ENCODE measurements at regions not wholly inside any gene's neighbourhood (a gene's known extent, or its start where the extent isn't known, plus 50 kb on each side); places are given as distances from the start of the nearest gene placed in this dataset.

DNA sequence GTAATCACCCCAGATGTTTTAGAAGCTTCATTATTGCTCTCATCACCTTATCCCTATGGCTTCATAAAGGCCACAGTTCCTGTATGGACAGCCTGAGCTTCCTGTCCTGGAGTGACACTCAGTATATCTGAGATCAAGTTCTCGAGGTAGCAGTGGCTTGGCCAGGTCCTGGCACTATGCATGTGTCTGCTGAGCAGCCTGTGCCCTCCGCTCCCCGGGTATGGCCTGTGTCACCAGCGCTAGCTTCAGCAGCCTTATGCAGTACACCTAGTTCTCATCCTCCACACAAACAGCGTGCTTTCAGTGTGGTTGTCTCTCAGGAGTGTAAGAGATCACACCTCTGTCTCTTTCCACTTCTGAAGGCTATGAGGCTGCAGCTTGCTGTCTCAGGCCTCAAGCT is 514.7 kb downstream of the DIRAS2 start:
- 94 to 96% methylated on average over 3 to 5 of the region's 5 CpGs for WGBS, 2 experiments (ENCODE audit: insufficient coverage in 1 of 2, insufficient read length in 1 of 2)
- Histone ChIP-seq H3K4me1 (ENCODE audit: control insufficient read depth, insufficient read depth, low read length) (no peaks in the 10 kb centered on the region), H3K4me3 (ENCODE audit: low read length) (no peak overlapping the region), H3K9ac (ENCODE audit: extremely low read depth, low read length, poor library complexity, severe bottlenecking) (no peak overlapping the region), H3K27ac (ENCODE audit: low read depth, low read length) (no peak overlapping the region), H3K27me3 (ENCODE audit: control insufficient read depth, insufficient read depth, low read length, poor library complexity, severe bottlenecking) (peaks cover 34% of the 10 kb centered on the region), H3K9me3 (ENCODE audit: control insufficient read depth, low read length) (no peaks in the 10 kb centered on the region), H3K36me3 (ENCODE audit: control insufficient read depth, insufficient read depth, low read length) (no peaks in the 10 kb centered on the region)
- no peak for DNase-seq
- Mint-ChIP-seq H3K4me1 (no peaks in the 10 kb centered on the region), H3K9me3 (peaks cover 9% of the 10 kb centered on the region), H3K27ac (no peak overlapping the region), H3K4me3 (no peak overlapping the region), H3K36me3 (ENCODE audit: low read depth) (no peaks in the 10 kb centered on the region), H3K27me3 (ENCODE audit: insufficient read depth) (peaks cover 7% of the 10 kb centered on the region)
- TF ChIP-seq CTCF (conservative IDR thresholded peaks at IDR 0.05): no peak

GRCh38 chr9:90128587-90129190 is 513.9 kb downstream of the DIRAS2 start:
- Mint-ChIP-seq H3K36me3 (ENCODE audit: low read depth) (no peaks in the 10 kb centered on the region), H3K9me3 (peaks cover 5% of the 10 kb centered on the region), H3K27me3 (ENCODE audit: insufficient read depth) (peaks cover 7% of the 10 kb centered on the region), H3K4me1 (no peaks in the 10 kb centered on the region), H3K4me3 (no peak overlapping the region), H3K27ac (no peak overlapping the region)
- Histone ChIP-seq H3K4me1 (ENCODE audit: control insufficient read depth, insufficient read depth, low read length) (no peaks in the 10 kb centered on the region), H3K27me3 (ENCODE audit: control insufficient read depth, insufficient read depth, low read length, poor library complexity, severe bottlenecking) (peaks cover 41% of the 10 kb centered on the region), H3K27ac (ENCODE audit: low read depth, low read length) (no peak overlapping the region), H3K4me3 (ENCODE audit: low read length) (no peak overlapping the region), H3K9ac (ENCODE audit: extremely low read depth, low read length, poor library complexity, severe bottlenecking) (no peak overlapping the region), H3K9me3 (ENCODE audit: control insufficient read depth, low read length) (no peaks in the 10 kb centered on the region), H3K36me3 (ENCODE audit: control insufficient read depth, insufficient read depth, low read length) (no peaks in the 10 kb centered on the region)
- 83 to 93% methylated on average over 1 to 7 of the region's 7 CpGs for WGBS, 2 experiments (ENCODE audit: insufficient coverage in 1 of 2, insufficient read length in 1 of 2)
- no peak for DNase-seq
- TF ChIP-seq CTCF (conservative IDR thresholded peaks at IDR 0.05): no peak

DNA sequence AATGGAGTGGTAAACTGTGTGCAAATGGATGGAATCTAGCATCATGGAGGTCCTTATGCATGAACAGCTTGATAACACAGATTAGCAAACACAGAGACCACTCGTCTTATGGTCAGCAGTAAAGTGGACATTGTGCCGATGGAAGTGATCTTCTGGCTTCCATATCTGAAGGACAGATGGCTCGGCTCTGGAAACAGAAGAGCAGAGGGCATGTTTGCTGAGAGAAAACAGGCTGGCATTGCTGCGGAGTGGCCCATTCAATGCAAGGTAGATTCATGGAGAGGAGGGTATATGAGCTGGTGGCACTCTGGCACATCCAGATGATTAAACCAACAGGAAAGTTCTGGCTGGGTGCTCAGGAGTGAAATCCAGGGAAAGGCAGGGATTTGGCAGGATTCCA is 513.2 kb downstream of the DIRAS2 start:
- no peaks in the 10 kb centered on the region for H3K36me3 ChIP-seq (ENCODE audit: control insufficient read depth, insufficient read depth, low read length)
- no peaks in the 10 kb centered on the region for H3K4me1 ChIP-seq (ENCODE audit: control insufficient read depth, insufficient read depth, low read length)
- H3K9ac ChIP-seq (ENCODE audit: extremely low read depth, low read length, poor library complexity, severe bottlenecking): no peak overlapping the region
- WGBS, 2 experiments (ENCODE audit: insufficient coverage in 1 of 2, insufficient read length in 1 of 2): 90 to 100% methylated on average over 3 to 4 of the region's 4 CpGs
- Mint-ChIP-seq H3K27ac (no peak overlapping the region), H3K9me3 (peaks cover under 1% of the 10 kb centered on the region), H3K4me3 (no peak overlapping the region), H3K27me3 (ENCODE audit: insufficient read depth) (peaks cover 13% of the 10 kb centered on the region), H3K36me3 (ENCODE audit: low read depth) (no peaks in the 10 kb centered on the region), H3K4me1 (no peaks in the 10 kb centered on the region)
- H3K9me3 ChIP-seq (ENCODE audit: control insufficient read depth, low read length): no peaks in the 10 kb centered on the region
- no peak overlapping the region for H3K27ac ChIP-seq (ENCODE audit: low read depth, low read length)
- no peak for TF ChIP-seq CTCF (conservative IDR thresholded peaks at IDR 0.05)
- DNase-seq: no peak
- H3K27me3 ChIP-seq (ENCODE audit: control insufficient read depth, insufficient read depth, low read length, poor library complexity, severe bottlenecking): peaks cover 41% of the 10 kb centered on the region
- H3K4me3 ChIP-seq (ENCODE audit: low read length): no peak overlapping the region

Measured in endodermal cell (in vitro differentiated cells).